GM12878 (cell line): ENCODE measurements at regions not wholly inside any gene's neighbourhood (a gene's known extent, or its start where the extent isn't known, plus 50 kb on each side); places are given as distances from the start of the nearest gene placed in this dataset.
A peak's percentile ranks its signal among the peaks of the same experiment; 100 is the strongest.

Source experiments
- ATAC-seq: fragments of 200-7000 bp; cut with Tn5 transposase; 3 replicates; pipeline ENCODE4 v1.9.1; 2020; ENCODE audit warnings: mild to moderate bottlenecking, moderate library complexity
- BruUV-seq: library from RNA; stranded (reverse); fragments of 400-500 nt; replicated peaks from 2 replicates; lab custom pipeline; 2021; lab: Mats Ljungman, UMichigan
- CTCF ChIA-PET: fragments of 300-600 bp; sonication (Branson Sonifier 250); formaldehyde crosslinking; extraction: SDS; loops from one replicate; lab custom pipeline; 2021; ENCODE audit warnings: inconsistent platforms; lab: Yijun Ruan, JAX
- POLR2A ChIA-PET: fragments of 350-600 bp; formaldehyde crosslinking; extraction: SDS; loops from one replicate; lab custom pipeline; 2021; ENCODE audit warnings: inconsistent platforms; lab: Charles Lee
- RAD21 ChIA-PET: fragments of 300-600 bp; sonication (Branson Sonifier 250); formaldehyde crosslinking; loops from one replicate; lab custom pipeline; 2023; ENCODE audit warnings: antibody characterized with exemption; ENCODE audit not compliant: unreplicated experiment; lab: Charles Lee
- SMC1A ChIA-PET: fragments of 300-600 bp; sonication (Branson Sonifier 250); formaldehyde crosslinking; loops from one replicate; lab custom pipeline; 2023; ENCODE audit not compliant: unreplicated experiment, uncharacterized antibody; lab: Charles Lee
- DNase-seq: peaks from one replicate; pipeline ENCODE4 v3.0.0-alpha.2; 2011; ENCODE audit warnings: low read depth, low spot score
- FAIRE-seq: peaks from 3 replicates; lab custom pipeline; 2011; peaks lifted over from hg19 to GRCh38; lab: Jason Lieb, UNC
- H2AFZ ChIP-seq: 2 replicates; pipeline ENCODE4 v1.6.0; 2011; ENCODE audit warnings: low read depth, low read length, control low read depth; ENCODE audit not compliant: control insufficient read depth
- H3K27ac ChIP-seq: 2 replicates; pipeline ENCODE4 v1.5.1; 2011; ENCODE audit warnings: control low read depth; ENCODE audit not compliant: control insufficient read depth, insufficient read depth
- H3K27me3 ChIP-seq, 2 experiments: replicated peaks in 1 of 2; 2 replicates each; pipeline versions ENCODE4 v1.6.0 to v1.6.1; 2011; ENCODE audit warnings: low read length in 1 of 2; ENCODE audit not compliant: control insufficient read depth in 2 of 2, insufficient read depth in 2 of 2
- H3K36me3 ChIP-seq, 2 experiments: 2 replicates each; pipeline ENCODE4 v1.5.1; 2011; ENCODE audit warnings: low read length in 1 of 2; ENCODE audit not compliant: control insufficient read depth in 2 of 2, insufficient read depth in 2 of 2
- H3K4me1 ChIP-seq: 2 replicates; pipeline ENCODE4 v1.6.1; 2011; ENCODE audit warnings: mild to moderate bottlenecking, low read length, moderate library complexity, mixed read lengths; ENCODE audit not compliant: control insufficient read depth, insufficient read depth
- H3K4me2 ChIP-seq: 2 replicates; pipeline ENCODE4 v1.6.0; 2011; ENCODE audit warnings: control low read depth; ENCODE audit not compliant: control insufficient read depth, insufficient read depth
- H3K4me3 ChIP-seq: fragments of 200-600 bp; sonication (generic); 2 replicates; pipeline ENCODE4 v1.5.1; 2016
- H3K79me2 ChIP-seq: 2 replicates; pipeline ENCODE4 v1.6.0; 2011; ENCODE audit warnings: low read length; ENCODE audit not compliant: control insufficient read depth, insufficient read depth
- H3K9ac ChIP-seq: 2 replicates; pipeline ENCODE4 v1.8.0; 2011; ENCODE audit warnings: low read length, control low read depth, mixed read lengths; ENCODE audit not compliant: control insufficient read depth, insufficient read depth
- H3K9me3 ChIP-seq: replicated peaks from 3 replicates; pipeline ENCODE4 v1.5.1; 2011; ENCODE audit warnings: mild to moderate bottlenecking, low read length; ENCODE audit not compliant: control insufficient read depth, insufficient read depth
- H4K20me1 ChIP-seq: 2 replicates; pipeline ENCODE4 v1.6.0; 2011; ENCODE audit not compliant: control insufficient read depth, insufficient read depth
- CBX5 ChIP-seq: sonication (generic); IDR thresholded peaks from 2 replicates; pipeline ENCODE4 v1.6.1; 2016; ENCODE audit warnings: low read depth, moderate library complexity, mild to moderate bottlenecking, inconsistent platforms
- CHD2 ChIP-seq: IDR thresholded peaks from 2 replicates; pipeline ENCODE4 v1.6.1; 2011; ENCODE audit warnings: low read depth, low read length, improper control_type of control experiment, borderline replicate concordance
- CREM ChIP-seq: IDR thresholded peaks from 2 replicates; pipeline ENCODE4 v1.6.1; 2014; ENCODE audit warnings: antibody characterized with exemption, low read depth
- EED ChIP-seq: sonication (generic); IDR thresholded peaks from 2 replicates; pipeline ENCODE4 v1.6.1; 2016; ENCODE audit warnings: antibody characterized with exemption, low read depth
- ETV6 ChIP-seq, 2 experiments: fragments of 450-650 bp in 1 of 2; IDR thresholded peaks in 1 of 2; conservative IDR thresholded peaks in 1 of 2; 2 replicates each; pipeline ENCODE4 v1.6.1; 2014; ENCODE audit warnings: antibody characterized with exemption in 1 of 2, borderline replicate concordance in 1 of 2, low read depth in 1 of 2, mild to moderate bottlenecking in 1 of 2, moderate library complexity in 1 of 2
- FOXM1 ChIP-seq: IDR thresholded peaks from 2 replicates; pipeline ENCODE4 v1.6.1; 2012; ENCODE audit warnings: low read depth, mild to moderate bottlenecking, inconsistent platforms, low read length, moderate library complexity
- HDGF ChIP-seq: fragments of 450-650 bp; IDR thresholded peaks from 2 replicates; pipeline ENCODE4 v1.6.1; 2016; ENCODE audit warnings: antibody characterized with exemption
- IKZF1 ChIP-seq: fragments of 450-650 bp; conservative IDR thresholded peaks from 2 replicates; pipeline ENCODE4 v1.6.1; 2017; ENCODE audit warnings: antibody characterized with exemption, mild to moderate bottlenecking
- IKZF2 ChIP-seq, 2 experiments: fragments of 450-650 bp; IDR thresholded peaks; 2 replicates each; pipeline ENCODE4 v1.6.1; 2017; ENCODE audit warnings: mild to moderate bottlenecking in 2 of 2, moderate library complexity in 2 of 2
- JUNB ChIP-seq: IDR thresholded peaks from 2 replicates; pipeline ENCODE4 v1.6.1; 2016; ENCODE audit warnings: antibody characterized with exemption, mild to moderate bottlenecking
- MEF2B ChIP-seq: fragments of 450-650 bp; IDR thresholded peaks from 2 replicates; pipeline ENCODE4 v1.6.1; 2018; ENCODE audit warnings: mild to moderate bottlenecking, moderate library complexity; ENCODE audit not compliant: partially characterized antibody, poor library complexity, severe bottlenecking
- MTA3 ChIP-seq: IDR thresholded peaks from 2 replicates; pipeline ENCODE4 v1.6.1; 2012; ENCODE audit warnings: low read length, inconsistent platforms, borderline replicate concordance
- NBN ChIP-seq: fragments of 450-650 bp; IDR thresholded peaks from 2 replicates; pipeline ENCODE4 v1.6.1; 2016
- NFYB ChIP-seq: IDR thresholded peaks from 2 replicates; pipeline ENCODE4 v1.6.1; 2011; ENCODE audit warnings: low read depth, mild to moderate bottlenecking, low read length, improper control_type of control experiment, moderate library complexity; ENCODE audit not compliant: insufficient read depth
- NRF1 ChIP-seq: conservative IDR thresholded peaks from 2 replicates; pipeline ENCODE4 v1.6.1; 2011; ENCODE audit warnings: mild to moderate bottlenecking, low read depth, low read length, improper control_type of control experiment
- RAD21 ChIP-seq: IDR thresholded peaks from 2 replicates; pipeline ENCODE4 v1.6.1; 2011; ENCODE audit warnings: mild to moderate bottlenecking, low read depth, low read length, moderate library complexity; ENCODE audit not compliant: insufficient read depth
- RFX5 ChIP-seq: IDR thresholded peaks from 2 replicates; pipeline ENCODE4 v1.6.1; 2011; ENCODE audit warnings: low read depth, low read length, improper control_type of control experiment
- STAT3 ChIP-seq: IDR thresholded peaks from 2 replicates; pipeline ENCODE4 v1.6.1; 2011; ENCODE audit warnings: low read depth, low read length, improper control_type of control experiment
- TAF1 ChIP-seq: IDR thresholded peaks from 2 replicates; pipeline ENCODE4 v1.6.1; 2011; ENCODE audit warnings: mild to moderate bottlenecking, low read depth, low read length, borderline replicate concordance
- ZNF274 ChIP-seq: IDR thresholded peaks from one replicate; pipeline ENCODE4 v1.8.0; 2011; ENCODE audit not compliant: insufficient read length, insufficient read depth
- in situ Hi-C: fragments of 300-500 bp; cut with MboI; formaldehyde crosslinking; loops from 9 replicates; pipeline ENCODE4 v1.14.3; 2018; ENCODE audit warnings: mixed read lengths
- intact Hi-C: fragments of 100-400 bp; cut with micrococcal nuclease; formaldehyde crosslinking; loops from one replicate; pipeline ENCODE4 v1.14.2; 2022; ENCODE audit not compliant: unreplicated experiment
- TF ChIP-seq, protein P1 (sequence below): fragments of 450-650 bp; IDR thresholded peaks from 2 replicates; pipeline ENCODE4 v1.6.1; 2017; ENCODE audit warnings: mild to moderate bottlenecking, low read depth, inconsistent platforms; ENCODE audit not compliant: poor library complexity, severe bottlenecking
- TF ChIP-seq, protein P2 (sequence below): IDR thresholded peaks from 2 replicates; pipeline ENCODE4 v1.6.1; 2012; ENCODE audit warnings: low read length, inconsistent platforms
- TF ChIP-seq, protein P3 (sequence below): IDR thresholded peaks from 2 replicates; pipeline ENCODE4 v1.6.1; 2011; ENCODE audit warnings: borderline replicate concordance, low read depth, mild to moderate bottlenecking, moderate library complexity, mixed read lengths, low read length; ENCODE audit not compliant: insufficient read depth; ENCODE audit errors: extremely low read length

DNA sequence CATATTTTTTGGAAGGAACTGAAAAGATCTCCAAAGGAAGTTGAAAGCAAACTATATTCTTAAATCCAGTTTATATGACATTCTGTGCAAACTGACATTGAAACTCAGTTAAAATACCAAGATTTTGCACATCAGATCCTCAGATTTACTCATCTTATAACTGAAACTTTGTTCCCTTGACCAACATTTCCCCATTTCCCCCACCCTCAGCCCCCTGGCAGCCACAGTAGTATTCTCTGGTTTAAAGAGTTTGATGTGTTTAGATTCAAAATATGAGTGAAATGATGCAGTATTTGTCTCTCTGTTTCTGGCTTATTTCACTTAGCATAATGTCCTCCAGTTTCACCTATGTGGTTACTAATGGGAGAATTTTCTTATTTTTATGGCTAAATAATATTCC lies 99.2 kb upstream of the ITGA4 start:
- Histone ChIP-seq H3K79me2 (no peaks in the 10 kb centered on the region), H2AFZ (no peak overlapping the region), H3K9me3 (no peaks in the 10 kb centered on the region), H3K27ac (no peak overlapping the region), H3K4me1 (peaks cover 7% of the 10 kb centered on the region), H4K20me1 (no peaks in the 10 kb centered on the region), H3K4me2 (no peak overlapping the region), H3K36me3 (no peaks in the 10 kb centered on the region), H3K9ac (no peak overlapping the region), H3K27me3 (no peaks in the 10 kb centered on the region), H3K4me3 (no peak overlapping the region)
- in situ Hi-C loops (no loop called here), intact Hi-C loops (no loop called here)
- ATAC-seq, result peak; percentile 58
- POLR2A ChIA-PET, result interaction anchor here (0.7 kb wide), 1 partner anchor 15 kb away, joined by 3 read pairs; no protein-coding TSS in a partner anchor
- no peak for DNase-seq
- no peak for FAIRE-seq
- SMC1A ChIA-PET, result interaction anchor here (1.0 to 3.1 kb wide), 3 partner anchors 8 to 37 kb away, joined by 3 to 14 read pairs (median 5); no protein-coding TSS in a partner anchor
- CTCF ChIA-PET, result no interaction called here
- RAD21 ChIA-PET, result interaction anchor here (1.3 kb wide), 1 partner anchor 46 kb away, joined by 4 read pairs; no protein-coding TSS in a partner anchor
- BruUV-seq, result no TSS peak
- TF ChIP-seq, protein P1, sequence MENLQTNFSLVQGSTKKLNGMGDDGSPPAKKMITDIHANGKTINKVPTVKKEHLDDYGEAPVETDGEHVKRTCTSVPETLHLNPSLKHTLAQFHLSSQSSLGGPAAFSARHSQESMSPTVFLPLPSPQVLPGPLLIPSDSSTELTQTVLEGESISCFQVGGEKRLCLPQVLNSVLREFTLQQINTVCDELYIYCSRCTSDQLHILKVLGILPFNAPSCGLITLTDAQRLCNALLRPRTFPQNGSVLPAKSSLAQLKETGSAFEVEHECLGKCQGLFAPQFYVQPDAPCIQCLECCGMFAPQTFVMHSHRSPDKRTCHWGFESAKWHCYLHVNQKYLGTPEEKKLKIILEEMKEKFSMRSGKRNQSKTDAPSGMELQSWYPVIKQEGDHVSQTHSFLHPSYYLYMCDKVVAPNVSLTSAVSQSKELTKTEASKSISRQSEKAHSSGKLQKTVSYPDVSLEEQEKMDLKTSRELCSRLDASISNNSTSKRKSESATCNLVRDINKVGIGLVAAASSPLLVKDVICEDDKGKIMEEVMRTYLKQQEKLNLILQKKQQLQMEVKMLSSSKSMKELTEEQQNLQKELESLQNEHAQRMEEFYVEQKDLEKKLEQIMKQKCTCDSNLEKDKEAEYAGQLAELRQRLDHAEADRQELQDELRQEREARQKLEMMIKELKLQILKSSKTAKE, result no peak
- no peak for TF ChIP-seq NRF1
- no peak for TF ChIP-seq NBN
- TF ChIP-seq HDGF, result no peak
- TF ChIP-seq EED, result peak; percentile 79
- TF ChIP-seq JUNB, result 0 out of 2 replicates have a peak, but pooled peaks have one; percentile 60
- TF ChIP-seq ETV6 (conservative IDR thresholded peaks at IDR 0.05 in 1 of 2, IDR thresholded peaks at IDR 0.05 in 1 of 2; ENCODE audit: borderline replicate concordance in 1 of 2, low read depth in 1 of 2), result peak in 1 of 2 experiments; percentile 57; a peak in 1 of 4 replicates
- TF ChIP-seq RFX5, result no peak
- no peak for TF ChIP-seq IKZF1
- TF ChIP-seq MEF2B, result no peak
- TF ChIP-seq CBX5, result 0 out of 2 replicates have a peak, but pooled peaks have one; percentile 50
- peak; percentile 82; the same call in 1 of the 2 replicates for TF ChIP-seq FOXM1
- no peak for TF ChIP-seq STAT3
- TF ChIP-seq TAF1, result no peak
- TF ChIP-seq RAD21, result no peak
- TF ChIP-seq, protein P2, sequence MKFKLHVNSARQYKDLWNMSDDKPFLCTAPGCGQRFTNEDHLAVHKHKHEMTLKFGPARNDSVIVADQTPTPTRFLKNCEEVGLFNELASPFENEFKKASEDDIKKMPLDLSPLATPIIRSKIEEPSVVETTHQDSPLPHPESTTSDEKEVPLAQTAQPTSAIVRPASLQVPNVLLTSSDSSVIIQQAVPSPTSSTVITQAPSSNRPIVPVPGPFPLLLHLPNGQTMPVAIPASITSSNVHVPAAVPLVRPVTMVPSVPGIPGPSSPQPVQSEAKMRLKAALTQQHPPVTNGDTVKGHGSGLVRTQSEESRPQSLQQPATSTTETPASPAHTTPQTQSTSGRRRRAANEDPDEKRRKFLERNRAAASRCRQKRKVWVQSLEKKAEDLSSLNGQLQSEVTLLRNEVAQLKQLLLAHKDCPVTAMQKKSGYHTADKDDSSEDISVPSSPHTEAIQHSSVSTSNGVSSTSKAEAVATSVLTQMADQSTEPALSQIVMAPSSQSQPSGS, result peak; percentile 51; the same call in 1 of the 2 replicates
- peak in 1 of 2 experiments; percentile 32; a peak in 1 of 4 replicates for TF ChIP-seq IKZF2 (IDR thresholded peaks at IDR 0.05)
- TF ChIP-seq CHD2, result no peak
- no peak for TF ChIP-seq ZNF274
- no peak for TF ChIP-seq NFYB
- TF ChIP-seq, protein P3, sequence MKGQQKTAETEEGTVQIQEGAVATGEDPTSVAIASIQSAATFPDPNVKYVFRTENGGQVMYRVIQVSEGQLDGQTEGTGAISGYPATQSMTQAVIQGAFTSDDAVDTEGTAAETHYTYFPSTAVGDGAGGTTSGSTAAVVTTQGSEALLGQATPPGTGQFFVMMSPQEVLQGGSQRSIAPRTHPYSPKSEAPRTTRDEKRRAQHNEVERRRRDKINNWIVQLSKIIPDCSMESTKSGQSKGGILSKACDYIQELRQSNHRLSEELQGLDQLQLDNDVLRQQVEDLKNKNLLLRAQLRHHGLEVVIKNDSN, result no peak
- peak; percentile 41; the same call in 1 of the 2 replicates for TF ChIP-seq CREM
- TF ChIP-seq MTA3, result peak; percentile 56; the same call in 1 of the 2 replicates
